Ishikawa (cell line): ENCODE measurements at regions not wholly inside any gene's neighbourhood (a gene's known extent, or its start where the extent isn't known, plus 50 kb on each side); places are given as distances from the start of the nearest gene placed in this dataset.

ENCODE experiments used
- CEBPB ChIP-seq: IDR thresholded peaks from 2 replicates; pipeline ENCODE4 v1.6.1; 2012
- EP300 ChIP-seq: IDR thresholded peaks from 2 replicates; pipeline ENCODE4 v1.6.1; 2012; ENCODE audit warnings: borderline replicate concordance
- FOXM1 ChIP-seq: IDR thresholded peaks from 2 replicates; pipeline ENCODE4 v1.6.1; 2012; ENCODE audit warnings: low read depth, borderline replicate concordance
- RAD21 ChIP-seq: IDR thresholded peaks from 2 replicates; pipeline ENCODE4 v1.6.1; 2012; ENCODE audit warnings: low read depth
- TAF1 ChIP-seq: IDR thresholded peaks from 2 replicates; pipeline ENCODE4 v1.6.1; 2012; ENCODE audit warnings: low read depth, mild to moderate bottlenecking
- TCF12 ChIP-seq: IDR thresholded peaks from 2 replicates; pipeline ENCODE4 v1.6.1; 2012; ENCODE audit warnings: low read depth
- TEAD4 ChIP-seq: IDR thresholded peaks from 2 replicates; pipeline ENCODE4 v1.6.1; 2012
- ZBTB7A ChIP-seq: IDR thresholded peaks from 2 replicates; pipeline ENCODE4 v1.6.1; 2012; ENCODE audit warnings: low read depth
- TF ChIP-seq, protein P1 (sequence below): IDR thresholded peaks from 2 replicates; pipeline ENCODE4 v1.6.1; 2012
- TF ChIP-seq, protein P2 (sequence below): IDR thresholded peaks from 2 replicates; pipeline ENCODE4 v1.6.1; 2012; ENCODE audit warnings: low read depth, mild to moderate bottlenecking

DNA sequence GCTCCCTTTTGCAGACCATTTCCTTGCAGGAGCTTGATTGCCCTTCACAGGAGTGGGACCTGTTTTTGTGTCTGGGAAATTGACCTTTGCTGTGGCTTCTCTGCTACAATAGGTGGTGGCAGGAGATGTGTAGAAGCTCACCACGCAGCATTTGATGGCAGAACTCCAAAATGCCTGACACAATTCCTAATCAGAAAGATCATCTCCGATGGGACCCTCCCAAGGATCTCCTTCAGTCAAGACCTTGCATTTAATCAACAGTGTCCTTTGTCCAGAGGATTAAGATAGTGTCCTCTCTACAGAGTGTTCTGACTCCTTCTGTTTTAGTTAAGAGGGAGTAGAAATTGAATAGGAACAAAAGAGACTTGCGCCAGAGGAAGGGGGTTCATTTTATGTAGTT is 83.6 kb upstream of the DDHD1 start:
- TF ChIP-seq, protein P1, sequence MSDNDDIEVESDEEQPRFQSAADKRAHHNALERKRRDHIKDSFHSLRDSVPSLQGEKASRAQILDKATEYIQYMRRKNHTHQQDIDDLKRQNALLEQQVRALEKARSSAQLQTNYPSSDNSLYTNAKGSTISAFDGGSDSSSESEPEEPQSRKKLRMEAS = no peak
- TF ChIP-seq RAD21 = no peak
- TF ChIP-seq, protein P2, sequence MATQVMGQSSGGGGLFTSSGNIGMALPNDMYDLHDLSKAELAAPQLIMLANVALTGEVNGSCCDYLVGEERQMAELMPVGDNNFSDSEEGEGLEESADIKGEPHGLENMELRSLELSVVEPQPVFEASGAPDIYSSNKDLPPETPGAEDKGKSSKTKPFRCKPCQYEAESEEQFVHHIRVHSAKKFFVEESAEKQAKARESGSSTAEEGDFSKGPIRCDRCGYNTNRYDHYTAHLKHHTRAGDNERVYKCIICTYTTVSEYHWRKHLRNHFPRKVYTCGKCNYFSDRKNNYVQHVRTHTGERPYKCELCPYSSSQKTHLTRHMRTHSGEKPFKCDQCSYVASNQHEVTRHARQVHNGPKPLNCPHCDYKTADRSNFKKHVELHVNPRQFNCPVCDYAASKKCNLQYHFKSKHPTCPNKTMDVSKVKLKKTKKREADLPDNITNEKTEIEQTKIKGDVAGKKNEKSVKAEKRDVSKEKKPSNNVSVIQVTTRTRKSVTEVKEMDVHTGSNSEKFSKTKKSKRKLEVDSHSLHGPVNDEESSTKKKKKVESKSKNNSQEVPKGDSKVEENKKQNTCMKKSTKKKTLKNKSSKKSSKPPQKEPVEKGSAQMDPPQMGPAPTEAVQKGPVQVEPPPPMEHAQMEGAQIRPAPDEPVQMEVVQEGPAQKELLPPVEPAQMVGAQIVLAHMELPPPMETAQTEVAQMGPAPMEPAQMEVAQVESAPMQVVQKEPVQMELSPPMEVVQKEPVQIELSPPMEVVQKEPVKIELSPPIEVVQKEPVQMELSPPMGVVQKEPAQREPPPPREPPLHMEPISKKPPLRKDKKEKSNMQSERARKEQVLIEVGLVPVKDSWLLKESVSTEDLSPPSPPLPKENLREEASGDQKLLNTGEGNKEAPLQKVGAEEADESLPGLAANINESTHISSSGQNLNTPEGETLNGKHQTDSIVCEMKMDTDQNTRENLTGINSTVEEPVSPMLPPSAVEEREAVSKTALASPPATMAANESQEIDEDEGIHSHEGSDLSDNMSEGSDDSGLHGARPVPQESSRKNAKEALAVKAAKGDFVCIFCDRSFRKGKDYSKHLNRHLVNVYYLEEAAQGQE = no peak
- no peak for TF ChIP-seq CEBPB
- no peak for TF ChIP-seq TAF1
- TF ChIP-seq EP300 = no peak
- no peak for TF ChIP-seq TCF12
- TF ChIP-seq TEAD4 = no peak
- TF ChIP-seq FOXM1 = no peak
- TF ChIP-seq ZBTB7A = no peak
